ENCODE measurements at regions not wholly inside any gene's neighbourhood (a gene's known extent, or its start where the extent isn't known, plus 50 kb on each side); places are given as distances from the start of the nearest gene placed in this dataset.

DNA sequence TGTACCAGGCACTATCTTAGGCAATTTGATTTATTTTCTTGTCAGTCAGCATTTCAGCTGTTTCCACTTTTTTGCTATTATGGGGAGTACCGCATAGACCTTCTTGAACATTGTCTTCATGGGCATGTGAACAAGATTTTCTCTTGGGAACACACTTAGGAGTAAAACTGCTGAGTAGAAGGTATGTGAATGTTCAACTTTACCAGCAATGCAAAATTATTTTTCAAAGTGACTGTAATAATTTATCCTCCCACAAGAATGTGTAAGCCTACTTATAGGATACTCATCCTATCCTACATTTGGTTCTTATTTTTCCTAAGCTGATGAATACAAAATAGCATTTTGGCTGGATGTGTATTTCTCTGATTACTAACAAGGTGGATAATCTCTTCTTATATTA is 132.0 kb upstream of the NAV2 start:
- intact Hi-C loops (cut with micrococcal nuclease; ENCODE audit: unreplicated experiment) (no loop called here), in situ Hi-C loops (cut with MboI) (no loop called here)
- TF ChIP-seq ASH2L (IDR thresholded peaks at IDR 0.05; ENCODE audit: borderline replicate concordance, low read depth) = no peak
- TF ChIP-seq SMAD1 (IDR thresholded peaks at IDR 0.05; ENCODE audit: low read depth, partially characterized antibody) = no peak
- TF ChIP-seq, protein P1, sequence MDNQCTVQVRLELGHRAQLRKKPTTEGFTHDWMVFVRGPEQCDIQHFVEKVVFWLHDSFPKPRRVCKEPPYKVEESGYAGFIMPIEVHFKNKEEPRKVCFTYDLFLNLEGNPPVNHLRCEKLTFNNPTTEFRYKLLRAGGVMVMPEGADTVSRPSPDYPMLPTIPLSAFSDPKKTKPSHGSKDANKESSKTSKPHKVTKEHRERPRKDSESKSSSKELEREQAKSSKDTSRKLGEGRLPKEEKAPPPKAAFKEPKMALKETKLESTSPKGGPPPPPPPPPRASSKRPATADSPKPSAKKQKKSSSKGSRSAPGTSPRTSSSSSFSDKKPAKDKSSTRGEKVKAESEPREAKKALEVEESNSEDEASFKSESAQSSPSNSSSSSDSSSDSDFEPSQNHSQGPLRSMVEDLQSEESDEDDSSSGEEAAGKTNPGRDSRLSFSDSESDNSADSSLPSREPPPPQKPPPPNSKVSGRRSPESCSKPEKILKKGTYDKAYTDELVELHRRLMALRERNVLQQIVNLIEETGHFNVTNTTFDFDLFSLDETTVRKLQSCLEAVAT (IDR thresholded peaks at IDR 0.05) = no peak
- TF ChIP-seq DPF2 (IDR thresholded peaks at IDR 0.05) = no peak
- TF ChIP-seq FOS (IDR thresholded peaks at IDR 0.05; ENCODE audit: borderline replicate concordance, extremely low read depth, insufficient read length) = no peak
- no peak for TF ChIP-seq SUZ12 (IDR thresholded peaks at IDR 0.05; ENCODE audit: unreplicated experiment)
- TF ChIP-seq CHD2 (IDR thresholded peaks at IDR 0.05; ENCODE audit: borderline replicate concordance, low read depth, low read length) = no peak
- no peak for TF ChIP-seq MAX (IDR thresholded peaks at IDR 0.05; ENCODE audit: low read depth, low read length)
- TF ChIP-seq SREBF1 (IDR thresholded peaks at IDR 0.05; ENCODE audit: low read length) = no peak
- TF ChIP-seq, protein P2, sequence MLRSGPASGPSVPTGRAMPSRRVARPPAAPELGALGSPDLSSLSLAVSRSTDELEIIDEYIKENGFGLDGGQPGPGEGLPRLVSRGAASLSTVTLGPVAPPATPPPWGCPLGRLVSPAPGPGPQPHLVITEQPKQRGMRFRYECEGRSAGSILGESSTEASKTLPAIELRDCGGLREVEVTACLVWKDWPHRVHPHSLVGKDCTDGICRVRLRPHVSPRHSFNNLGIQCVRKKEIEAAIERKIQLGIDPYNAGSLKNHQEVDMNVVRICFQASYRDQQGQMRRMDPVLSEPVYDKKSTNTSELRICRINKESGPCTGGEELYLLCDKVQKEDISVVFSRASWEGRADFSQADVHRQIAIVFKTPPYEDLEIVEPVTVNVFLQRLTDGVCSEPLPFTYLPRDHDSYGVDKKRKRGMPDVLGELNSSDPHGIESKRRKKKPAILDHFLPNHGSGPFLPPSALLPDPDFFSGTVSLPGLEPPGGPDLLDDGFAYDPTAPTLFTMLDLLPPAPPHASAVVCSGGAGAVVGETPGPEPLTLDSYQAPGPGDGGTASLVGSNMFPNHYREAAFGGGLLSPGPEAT (IDR thresholded peaks at IDR 0.05; ENCODE audit: low read depth) = no peak
- TF ChIP-seq, protein P3, sequence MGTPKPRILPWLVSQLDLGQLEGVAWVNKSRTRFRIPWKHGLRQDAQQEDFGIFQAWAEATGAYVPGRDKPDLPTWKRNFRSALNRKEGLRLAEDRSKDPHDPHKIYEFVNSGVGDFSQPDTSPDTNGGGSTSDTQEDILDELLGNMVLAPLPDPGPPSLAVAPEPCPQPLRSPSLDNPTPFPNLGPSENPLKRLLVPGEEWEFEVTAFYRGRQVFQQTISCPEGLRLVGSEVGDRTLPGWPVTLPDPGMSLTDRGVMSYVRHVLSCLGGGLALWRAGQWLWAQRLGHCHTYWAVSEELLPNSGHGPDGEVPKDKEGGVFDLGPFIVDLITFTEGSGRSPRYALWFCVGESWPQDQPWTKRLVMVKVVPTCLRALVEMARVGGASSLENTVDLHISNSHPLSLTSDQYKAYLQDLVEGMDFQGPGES (IDR thresholded peaks at IDR 0.05) = no peak
- TF ChIP-seq EED (IDR thresholded peaks at IDR 0.05; ENCODE audit: low read depth) = no peak
- no peak for TF ChIP-seq BACH1 (IDR thresholded peaks at IDR 0.05; ENCODE audit: borderline replicate concordance)
- TF ChIP-seq HDAC2 (IDR thresholded peaks at IDR 0.05) = no peak
- TF ChIP-seq RB1 (IDR thresholded peaks at IDR 0.05; ENCODE audit: borderline replicate concordance) = no peak
- no peak for TF ChIP-seq USF1 (IDR thresholded peaks at IDR 0.05; ENCODE audit: borderline replicate concordance, extremely low read length, insufficient read depth, low read depth, low read length)
- TF ChIP-seq SREBF2 (IDR thresholded peaks at IDR 0.05; ENCODE audit: low read length) = no peak
- no peak for TF ChIP-seq E2F8 (IDR thresholded peaks at IDR 0.05; ENCODE audit: low read depth, partially characterized antibody)
- ChIA-PET POLR2A (no interaction called here), CTCF (interaction anchor here (2.1 kb wide), 1 partner anchor 17 kb away, joined by 6 read pairs; no protein-coding TSS in a partner anchor), RAD21 (ENCODE audit: unreplicated experiment) (no interaction called here), SMC1A (ENCODE audit: uncharacterized antibody, unreplicated experiment) (no interaction called here)
- H3K27ac ChIP-seq (ENCODE audit: control insufficient read depth, insufficient read depth) = no peak overlapping the region
- no TSS peak for BruUV-seq (replicated peaks)
- DNase-seq (ENCODE audit: low read depth, low spot score) = no peak
- H3K4me1 ChIP-seq (ENCODE audit: control insufficient read depth, insufficient read depth, low read length) = no peaks in the 10 kb centered on the region
- H3K9ac ChIP-seq (ENCODE audit: control insufficient read depth, insufficient read depth, low read length) = no peak overlapping the region
- 91% methylated on average over 1 of the region's 1 CpG for WGBS (ENCODE audit: insufficient coverage, insufficient replicate concordance, low lambda C conversion rate, missing lambda C conversion rate)
- H2AFZ ChIP-seq (ENCODE audit: control insufficient read depth, low read depth, low read length) = no peak overlapping the region
- no peak overlapping the region for H3K4me2 ChIP-seq (ENCODE audit: control insufficient read depth, insufficient read depth)
- H3K79me2 ChIP-seq (ENCODE audit: control insufficient read depth, insufficient read depth, low read length) = no peaks in the 10 kb centered on the region
- no peaks in the 10 kb centered on the region for H4K20me1 ChIP-seq (ENCODE audit: control insufficient read depth, insufficient read depth)
- no peak overlapping the region for H3K4me3 ChIP-seq
- no peaks in the 10 kb centered on the region for H3K9me3 ChIP-seq (replicated peaks; ENCODE audit: control insufficient read depth, insufficient read depth, low read length)
- no peaks in the 10 kb centered on the region for H3K36me3 ChIP-seq (ENCODE audit: control insufficient read depth in 2 of 2, insufficient read depth in 2 of 2, low read length in 1 of 2)
- H3K27me3 ChIP-seq (replicated peaks in 1 of 2; ENCODE audit: control insufficient read depth in 2 of 2, insufficient read depth in 2 of 2, low read length in 1 of 2) = no peaks in the 10 kb centered on the region; a peak in 2 of 4 replicates
- no peak for FAIRE-seq
- no peak for ATAC-seq

Data from GM12878 (cell line).